ENCODE measurements at regions not wholly inside any gene's neighbourhood (a gene's known extent, or its start where the extent isn't known, plus 50 kb on each side); places are given as distances from the start of the nearest gene placed in this dataset.

GRCh38 chr12:115371711-115372110 is 687.7 kb upstream of the TBX3 start:
- TF ChIP-seq TAF1 (IDR thresholded peaks at IDR 0.05; ENCODE audit: low read depth) (no peak), TCF12 (IDR thresholded peaks at IDR 0.05; ENCODE audit: low read depth) (no peak), REST (IDR thresholded peaks at IDR 0.05; ENCODE audit: low read depth) (no peak), CEBPB (IDR thresholded peaks at IDR 0.05) (no peak), FOXM1 (IDR thresholded peaks at IDR 0.05; ENCODE audit: borderline replicate concordance, low read depth) (no peak), TEAD4 (IDR thresholded peaks at IDR 0.05) (no peak), RAD21 (IDR thresholded peaks at IDR 0.05; ENCODE audit: low read depth) (no peak), ZBTB7A (IDR thresholded peaks at IDR 0.05; ENCODE audit: low read depth) (no peak), CREB1 (IDR thresholded peaks at IDR 0.05; ENCODE audit: low read depth) (no peak), EP300 (IDR thresholded peaks at IDR 0.05; ENCODE audit: borderline replicate concordance) (no peak)
- TF ChIP-seq, protein P1, sequence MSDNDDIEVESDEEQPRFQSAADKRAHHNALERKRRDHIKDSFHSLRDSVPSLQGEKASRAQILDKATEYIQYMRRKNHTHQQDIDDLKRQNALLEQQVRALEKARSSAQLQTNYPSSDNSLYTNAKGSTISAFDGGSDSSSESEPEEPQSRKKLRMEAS (IDR thresholded peaks at IDR 0.05): no peak
